Osteoblast (primary cell): ENCODE measurements at regions not wholly inside any gene's neighbourhood (a gene's known extent, or its start where the extent isn't known, plus 50 kb on each side); places are given as distances from the start of the nearest gene placed in this dataset.

Experiments
- DNase-seq: peaks from one replicate; pipeline ENCODE4 v3.0.0; 2011; ENCODE audit warnings: low spot score, mixed read lengths; ENCODE audit not compliant: insufficient read length; ENCODE audit errors: missing footprints
- H2AFZ ChIP-seq: 2 replicates; pipeline ENCODE4 v1.6.0; 2011; ENCODE audit warnings: mild to moderate bottlenecking, low read length
- H3K27ac ChIP-seq: 2 replicates; pipeline ENCODE4 v1.5.1; 2011; ENCODE audit warnings: mild to moderate bottlenecking, low read depth, low read length, moderate library complexity
- H3K27me3 ChIP-seq: 2 replicates; pipeline ENCODE4 v1.6.0; 2012; ENCODE audit warnings: mild to moderate bottlenecking, control low read depth, inconsistent platforms, low read length, moderate library complexity; ENCODE audit not compliant: insufficient read depth
- H3K36me3 ChIP-seq: 2 replicates; pipeline ENCODE4 v1.5.1; 2011; ENCODE audit warnings: mild to moderate bottlenecking, low read length, control low read depth, moderate library complexity; ENCODE audit not compliant: insufficient read depth
- H3K4me1 ChIP-seq: 2 replicates; pipeline ENCODE4 v1.5.1; 2011; ENCODE audit warnings: mild to moderate bottlenecking, low read length, control low read depth, moderate library complexity; ENCODE audit not compliant: insufficient read depth
- H3K4me2 ChIP-seq: 2 replicates; pipeline ENCODE4 v1.6.0; 2011; ENCODE audit warnings: mild to moderate bottlenecking, low read length; ENCODE audit not compliant: insufficient read depth
- H3K4me3 ChIP-seq: fragments of 200-600 bp; sonication (generic); 3 replicates; pipeline ENCODE4 v1.5.1; 2012; ENCODE audit warnings: mild to moderate bottlenecking, low read length, inconsistent platforms; ENCODE audit not compliant: insufficient read depth
- H3K79me2 ChIP-seq: 2 replicates; pipeline ENCODE4 v1.6.0; 2012; ENCODE audit warnings: mild to moderate bottlenecking, low read length, control low read depth, inconsistent platforms; ENCODE audit not compliant: insufficient read depth
- H3K9me3 ChIP-seq: 2 replicates; pipeline ENCODE4 v1.5.1; 2011; ENCODE audit warnings: low read depth, low read length, control low read depth
- H4K20me1 ChIP-seq: 2 replicates; pipeline ENCODE4 v1.6.0; 2012; ENCODE audit warnings: mild to moderate bottlenecking, low read length, control low read depth; ENCODE audit not compliant: insufficient read depth
- CTCF ChIP-seq: IDR thresholded peaks from 2 replicates; pipeline ENCODE4 v1.5.1; 2011; ENCODE audit warnings: mild to moderate bottlenecking, low read depth, low read length, moderate library complexity; ENCODE audit errors: extremely low read depth

DNA sequence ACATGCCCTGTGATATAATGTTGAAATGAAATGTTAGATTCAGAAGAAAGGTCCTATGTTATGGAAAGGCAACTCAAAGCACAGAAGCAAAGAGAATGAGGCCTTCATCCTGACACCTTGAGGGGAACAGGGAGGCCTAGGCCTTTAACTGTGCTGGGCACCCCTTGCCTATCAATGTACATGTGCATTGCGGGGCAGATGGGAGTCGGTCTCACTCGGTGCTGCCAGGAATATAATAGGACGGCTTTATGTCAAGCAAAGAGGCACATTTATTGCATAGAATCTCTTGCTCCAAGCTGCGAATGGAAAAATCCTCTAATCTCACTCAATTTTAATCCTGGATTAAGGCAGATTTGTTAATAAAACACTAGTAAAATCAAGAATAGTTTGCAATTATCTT is 301.0 kb upstream of the SOX14 start:
- H4K20me1 ChIP-seq, result no peaks in the 10 kb centered on the region
- H3K27ac ChIP-seq, result no peak overlapping the region
- no peak overlapping the region for H3K4me2 ChIP-seq
- H3K27me3 ChIP-seq, result no peaks in the 10 kb centered on the region
- peak; percentile 9 for DNase-seq
- no peak overlapping the region for H2AFZ ChIP-seq
- H3K4me3 ChIP-seq, result no peak overlapping the region
- peaks cover 3% of the 10 kb centered on the region for H3K9me3 ChIP-seq
- no peaks in the 10 kb centered on the region for H3K4me1 ChIP-seq
- H3K36me3 ChIP-seq, result no peaks in the 10 kb centered on the region
- no peak for TF ChIP-seq CTCF
- H3K79me2 ChIP-seq, result no peaks in the 10 kb centered on the region

DNA sequence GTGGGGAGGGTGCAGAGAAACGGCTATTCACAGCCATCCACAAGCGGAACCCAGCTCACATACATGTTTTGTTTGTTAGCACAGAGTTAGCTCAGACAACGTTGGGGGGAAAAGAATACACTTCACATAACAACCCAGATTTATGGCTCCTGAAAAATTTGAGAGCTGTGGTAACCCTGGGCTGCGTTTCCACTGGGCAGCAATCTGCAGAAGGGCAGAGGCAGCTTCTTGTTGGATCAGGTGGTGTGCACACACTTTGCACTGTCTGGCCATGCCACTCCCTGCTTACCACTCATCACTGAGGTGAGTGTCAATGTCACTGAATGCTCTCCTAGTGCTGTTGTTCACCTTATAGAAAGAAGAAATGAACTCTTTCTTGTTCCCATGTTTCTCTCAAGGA is 299.8 kb upstream of the SOX14 start:
- H3K36me3 ChIP-seq, result no peaks in the 10 kb centered on the region
- no peak overlapping the region for H3K4me3 ChIP-seq
- H3K9me3 ChIP-seq, result peaks cover 3% of the 10 kb centered on the region
- no peaks in the 10 kb centered on the region for H3K79me2 ChIP-seq
- H4K20me1 ChIP-seq, result no peaks in the 10 kb centered on the region
- no peak overlapping the region for H2AFZ ChIP-seq
- no peak for TF ChIP-seq CTCF
- no peak overlapping the region for H3K4me2 ChIP-seq
- H3K4me1 ChIP-seq, result no peaks in the 10 kb centered on the region
- DNase-seq, result no peak
- H3K27me3 ChIP-seq, result no peaks in the 10 kb centered on the region
- no peak overlapping the region for H3K27ac ChIP-seq

- H3K9me3 ChIP-seq, result no peaks in the 10 kb centered on the region
- H2AFZ ChIP-seq, result no peak overlapping the region
- DNase-seq, result no peak
- H3K4me1 ChIP-seq, result no peaks in the 10 kb centered on the region
- no peaks in the 10 kb centered on the region for H3K36me3 ChIP-seq
- no peak overlapping the region for H3K4me2 ChIP-seq
- H3K27me3 ChIP-seq, result no peaks in the 10 kb centered on the region
- no peak for TF ChIP-seq CTCF
- H4K20me1 ChIP-seq, result no peaks in the 10 kb centered on the region
- H3K4me3 ChIP-seq, result no peak overlapping the region
- H3K79me2 ChIP-seq, result no peaks in the 10 kb centered on the region
- H3K27ac ChIP-seq, result no peak overlapping the region
Measured at GRCh38 chr3:137468446-137468845, 295.7 kb upstream of the SOX14 start.

- Histone ChIP-seq H3K36me3 (no peaks in the 10 kb centered on the region), H2AFZ (no peak overlapping the region), H3K79me2 (no peaks in the 10 kb centered on the region), H3K4me1 (no peaks in the 10 kb centered on the region), H3K27ac (no peak overlapping the region), H3K9me3 (no peaks in the 10 kb centered on the region), H3K4me2 (no peak overlapping the region), H4K20me1 (no peaks in the 10 kb centered on the region), H3K4me3 (no peak overlapping the region), H3K27me3 (no peaks in the 10 kb centered on the region)
- no peak for DNase-seq
- no peak for TF ChIP-seq CTCF
Measured at GRCh38 chr3:137469263-137469662, 294.9 kb upstream of the SOX14 start.
